DMS53 (cell line): ENCODE measurements at regions not wholly inside any gene's neighbourhood (a gene's known extent, or its start where the extent isn't known, plus 50 kb on each side); places are given as distances from the start of the nearest gene placed in this dataset.
"Not testable (repeated sequence)": the region's sequence is repeated elsewhere in the genome, so short reads cannot be mapped to it uniquely, and the experiment has no call there.

Experiments
- DNase-seq: peaks from one replicate; lab custom pipeline; 2025; lab: John Stamatoyannopoulos, UW

- DNase-seq: peak; percentile 73
Observed at GRCh38 chr16:52976539-52977167, 76.0 kb downstream of the CHD9NB start.

DNA sequence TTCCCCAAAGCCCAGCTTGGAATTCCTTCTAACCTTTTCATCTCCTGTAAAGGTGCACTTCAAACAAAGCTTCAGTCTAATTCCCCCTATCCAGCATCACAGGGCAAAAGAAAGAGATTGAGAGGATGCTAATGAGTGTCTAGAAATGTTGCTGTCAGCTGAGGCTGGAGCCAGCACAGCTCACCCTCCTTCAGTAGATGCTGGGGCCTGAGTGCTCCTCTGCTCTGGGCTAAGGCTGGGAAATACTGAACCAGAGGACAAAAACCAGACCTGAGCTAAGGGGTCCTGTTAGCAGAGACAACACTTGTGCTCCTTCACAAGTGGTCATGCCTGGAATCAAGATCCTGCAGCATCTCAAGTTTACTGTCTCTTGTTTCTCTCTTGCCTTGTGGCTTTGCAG lies 85.0 kb downstream of the CHD9NB start:
- no peak for DNase-seq

GRCh38 chr16:52964290-52964689 lies 88.4 kb downstream of the CHD9NB start:
- DNase-seq: no peak

GRCh38 chr16:52963855-52964242 lies 88.8 kb downstream of the CHD9NB start:
- DNase-seq: no peak

GRCh38 chr16:52963212-52963854 lies 89.4 kb downstream of the CHD9NB start:
- peak; percentile 60 for DNase-seq

DNA sequence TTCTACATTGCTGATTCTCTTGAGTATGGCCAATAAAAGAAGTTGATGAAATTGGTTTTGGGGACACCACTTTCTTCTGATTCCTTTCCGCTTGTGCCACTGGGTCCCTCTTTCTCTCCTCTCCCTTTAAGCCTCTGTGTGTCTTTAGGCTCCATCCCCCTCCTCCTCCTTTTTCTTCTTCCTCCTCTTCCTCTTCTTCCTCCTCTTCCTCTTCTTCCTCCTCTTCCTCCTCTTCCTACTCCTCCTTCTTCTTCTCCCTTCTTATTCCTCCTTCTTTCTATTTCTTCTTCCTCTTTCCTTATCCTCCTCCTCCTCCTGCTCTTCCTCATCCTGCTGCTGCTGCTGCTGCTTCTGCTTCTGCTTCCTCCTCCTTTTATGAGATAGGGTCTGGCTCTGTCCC lies 93.7 kb downstream of the CHD9NB start:
- no peak for DNase-seq

DNA sequence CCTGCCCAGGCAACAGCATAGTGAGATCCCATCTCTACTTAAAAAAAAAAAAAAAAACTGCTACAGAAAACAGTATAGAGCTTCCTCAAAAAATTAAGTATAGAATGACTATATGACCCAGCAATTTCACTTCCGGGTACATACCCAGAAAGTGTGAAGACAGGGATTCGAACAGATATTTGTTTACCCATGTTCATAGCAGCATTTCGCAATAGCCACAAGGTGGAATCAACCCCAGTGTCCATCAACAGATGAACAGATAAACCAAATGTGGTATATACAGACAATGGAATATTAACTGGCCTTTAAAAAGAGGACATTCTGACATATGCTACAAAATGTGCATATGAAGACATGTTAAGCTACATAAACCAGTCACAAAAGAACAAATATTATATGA lies 95.5 kb downstream of the CHD9NB start:
- peak; percentile 7 for DNase-seq

- no peak for DNase-seq
Observed at GRCh38 chr16:52956044-52956443, 96.7 kb downstream of the CHD9NB start.

GRCh38 chr16:52953215-52953614 lies 99.5 kb downstream of the CHD9NB start:
- no peak for DNase-seq

DNA sequence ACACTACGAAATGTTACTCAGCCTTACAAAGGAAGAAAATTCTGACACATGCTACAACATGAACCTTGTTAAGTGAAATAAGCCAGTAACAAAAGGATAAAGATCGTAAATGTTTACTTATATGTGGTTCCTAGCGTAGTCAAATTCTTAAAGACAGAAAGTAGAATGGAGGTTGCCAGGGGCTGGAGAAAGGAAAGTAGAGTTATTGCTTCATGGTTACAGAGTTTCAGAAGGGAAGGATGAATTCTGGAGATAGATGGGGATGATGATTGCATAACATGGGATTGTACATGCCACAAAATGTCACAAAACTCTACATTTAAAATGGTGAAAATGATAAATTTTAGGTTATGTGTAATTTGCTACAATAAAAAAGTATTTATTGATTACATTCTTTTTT lies 103.8 kb downstream of the CHD9NB start:
- no peak for DNase-seq

DNA sequence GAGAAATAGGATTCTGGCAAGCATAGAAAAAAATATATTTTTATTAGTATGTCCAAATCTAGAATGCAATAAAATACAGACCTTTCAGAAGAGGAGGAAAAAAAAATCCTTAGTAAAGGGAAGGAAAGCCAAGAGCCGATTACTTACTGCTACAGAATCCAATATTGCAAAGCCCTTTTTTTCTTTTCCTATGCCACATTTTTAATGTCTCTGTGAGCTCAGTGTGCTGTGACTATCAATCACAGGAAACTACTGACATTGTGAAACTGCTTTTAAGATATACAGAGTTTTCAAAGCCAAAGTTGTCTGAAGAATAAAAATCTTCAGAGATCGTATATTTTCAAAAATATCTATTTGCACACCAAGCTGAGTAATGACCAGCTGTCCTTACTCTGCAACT lies 120.4 kb downstream of the CHD9NB start:
- no peak for DNase-seq

GRCh38 chr16:52929478-52930400 lies 123.0 kb downstream of the CHD9NB start:
- DNase-seq: no peak

DNA sequence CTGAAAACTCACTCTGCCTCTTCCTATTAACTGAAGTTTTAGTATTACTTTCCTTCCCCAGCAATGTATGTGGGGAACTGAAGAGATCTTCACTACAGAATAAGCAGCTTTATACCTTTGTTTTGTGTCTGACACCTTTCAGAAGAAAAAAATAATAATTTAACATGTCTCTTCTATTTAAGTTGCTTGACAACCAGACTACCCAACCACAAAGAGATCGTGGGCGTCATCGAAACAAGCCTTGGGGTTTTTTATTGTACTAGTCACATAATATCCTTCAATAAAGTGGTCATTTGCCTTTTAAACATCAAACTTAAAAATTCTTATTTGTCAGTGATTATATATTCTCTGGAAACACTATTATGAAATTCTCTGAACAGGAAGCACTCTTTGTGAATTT lies 123.7 kb downstream of the CHD9NB start:
- no peak for DNase-seq

DNA sequence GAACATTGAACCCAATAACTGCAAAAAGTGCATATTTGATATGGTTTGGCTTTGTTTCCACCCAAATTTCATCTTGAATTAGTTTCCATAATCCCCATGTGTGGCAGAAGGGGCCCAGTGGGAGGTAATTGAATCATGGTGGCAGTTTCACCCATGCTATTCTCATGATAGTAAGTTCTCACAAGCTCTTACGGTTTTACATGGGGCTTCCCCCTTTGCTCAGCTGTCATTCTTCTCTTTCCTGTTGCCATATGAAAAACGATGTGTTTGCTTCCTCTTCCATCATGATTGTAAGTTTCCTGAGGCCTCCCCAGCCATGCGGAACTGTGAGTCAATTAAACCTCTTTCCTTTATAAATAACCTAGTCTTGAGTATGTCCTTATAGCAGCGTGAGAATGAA lies 127.6 kb downstream of the CHD9NB start:
- peak; percentile 22 for DNase-seq

GRCh38 chr16:52924162-52924561 lies 128.5 kb downstream of the CHD9NB start:
- DNase-seq: no peak

DNA sequence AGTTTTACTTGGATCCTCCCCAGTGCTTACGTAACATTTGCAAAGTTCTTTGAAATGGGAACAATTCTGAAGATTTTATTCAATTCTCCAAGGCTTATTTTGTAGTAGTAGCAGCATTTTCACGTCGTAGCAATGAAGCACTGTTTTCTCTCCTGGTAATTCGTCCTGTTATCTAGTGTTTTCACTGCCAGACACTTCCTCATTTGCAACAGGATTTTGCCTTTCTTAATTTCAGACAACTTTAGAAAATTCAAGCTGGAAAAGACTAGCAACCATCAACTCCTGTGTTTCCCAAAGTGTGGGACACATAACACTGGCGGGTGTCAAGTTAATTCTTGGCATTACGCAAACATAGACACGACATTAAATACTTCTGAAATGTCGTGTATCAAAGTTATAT lies 131.6 kb downstream of the CHD9NB start:
- DNase-seq: no peak

GRCh38 chr16:52920331-52920730 lies 132.4 kb downstream of the CHD9NB start:
- DNase-seq: no peak

DNA sequence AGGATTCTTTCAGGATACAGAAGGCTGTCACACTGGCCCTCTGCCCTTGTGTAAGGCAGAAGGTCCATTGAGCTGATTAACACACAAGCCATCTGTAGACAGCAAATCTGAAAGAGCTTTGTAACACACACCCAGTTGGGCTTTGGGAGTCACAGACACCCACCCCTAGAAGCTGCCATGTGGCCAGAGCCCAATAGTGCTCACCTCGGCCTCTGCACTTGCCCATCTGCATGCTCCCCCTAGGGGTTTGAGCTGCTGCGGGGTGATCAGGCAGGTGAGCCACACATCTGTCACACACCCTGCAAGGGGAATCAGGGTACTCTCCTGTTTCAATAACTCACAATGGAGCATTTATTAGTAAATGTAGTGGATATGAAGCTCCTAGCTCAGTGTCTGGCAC lies 138.3 kb downstream of the CHD9NB start:
- no peak for DNase-seq

DNA sequence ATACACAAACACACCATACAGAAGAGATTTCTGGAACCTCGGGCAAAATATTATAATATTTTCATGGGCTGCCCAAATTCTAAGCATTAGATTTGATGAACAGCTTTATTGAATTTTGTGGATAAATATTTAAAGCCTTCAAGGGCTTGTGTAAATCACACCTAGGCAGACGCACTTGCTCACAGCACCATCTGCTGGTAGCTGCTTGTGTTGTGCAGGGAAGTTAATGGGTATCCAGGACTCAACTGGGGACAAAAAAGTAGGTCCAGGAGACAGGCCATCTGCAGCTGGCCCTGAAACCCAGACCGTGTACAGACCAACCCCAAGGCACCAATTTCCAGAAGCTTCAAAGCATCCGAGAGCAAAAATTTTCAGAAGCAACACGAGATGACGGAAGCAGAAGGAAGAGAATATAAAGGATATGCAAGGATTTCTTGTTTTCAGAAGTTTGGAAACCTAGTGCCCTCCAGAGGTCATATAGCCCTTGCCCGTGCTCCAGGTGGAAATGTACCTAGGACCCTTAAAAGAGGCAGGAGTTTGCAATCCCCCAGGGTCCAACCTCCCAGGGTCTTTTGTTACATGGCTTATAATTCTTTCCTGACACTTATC lies 140.0 kb downstream of the CHD9NB start:
- DNase-seq: peak; percentile 87

GRCh38 chr16:52908057-52908456 lies 144.6 kb downstream of the CHD9NB start:
- not testable (repeated sequence) for DNase-seq

DNA sequence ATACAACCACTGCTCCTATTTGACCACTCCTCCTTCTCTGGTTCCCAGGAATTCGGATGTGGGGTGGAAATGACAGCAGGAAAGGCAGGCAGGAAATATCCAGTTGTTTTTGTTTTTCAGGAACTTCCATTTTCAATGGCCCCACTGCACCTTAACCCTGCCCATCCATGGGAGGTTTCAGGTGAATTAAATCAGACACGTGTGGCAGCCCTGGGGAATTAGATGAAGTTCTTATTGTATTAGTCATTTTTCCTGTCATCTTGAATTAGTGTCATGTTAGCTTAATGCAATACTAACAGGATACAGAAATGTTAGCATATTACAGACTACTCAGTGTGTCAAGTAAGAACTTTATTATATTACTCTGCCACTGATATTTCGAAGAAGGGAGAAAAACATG lies 146.4 kb downstream of the CHD9NB start:
- DNase-seq: no peak

- no peak for DNase-seq
Observed at GRCh38 chr16:52896478-52897164, 156.1 kb downstream of the CHD9NB start.
